Activated naive CD8-positive, alpha-beta T cell (primary cell): ENCODE measurements at regions not wholly inside any gene's neighbourhood (a gene's known extent, or its start where the extent isn't known, plus 50 kb on each side); places are given as distances from the start of the nearest gene placed in this dataset.
"Not testable (repeated sequence)": the region's sequence is repeated elsewhere in the genome, so short reads cannot be mapped to it uniquely, and the experiment has no call there.

Experiments
- H3K27ac Mint-ChIP-seq: one replicate; pipeline ENCODE4 v1.8.0; 2021; ENCODE audit warnings: mixed read lengths
- H3K27me3 Mint-ChIP-seq: one replicate; pipeline ENCODE4 v1.8.0; 2021; ENCODE audit warnings: mixed read lengths
- H3K36me3 Mint-ChIP-seq: one replicate; pipeline ENCODE4 v1.8.0; 2021; ENCODE audit warnings: mixed read lengths
- H3K4me1 Mint-ChIP-seq: one replicate; pipeline ENCODE4 v1.8.0; 2021; ENCODE audit warnings: low read depth, mixed read lengths
- H3K4me3 Mint-ChIP-seq: one replicate; pipeline ENCODE4 v1.8.0; 2021; ENCODE audit warnings: mild to moderate bottlenecking, mixed read lengths
- H3K9me3 Mint-ChIP-seq: one replicate; pipeline ENCODE4 v1.8.0; 2021; ENCODE audit warnings: low read depth, mixed read lengths

DNA sequence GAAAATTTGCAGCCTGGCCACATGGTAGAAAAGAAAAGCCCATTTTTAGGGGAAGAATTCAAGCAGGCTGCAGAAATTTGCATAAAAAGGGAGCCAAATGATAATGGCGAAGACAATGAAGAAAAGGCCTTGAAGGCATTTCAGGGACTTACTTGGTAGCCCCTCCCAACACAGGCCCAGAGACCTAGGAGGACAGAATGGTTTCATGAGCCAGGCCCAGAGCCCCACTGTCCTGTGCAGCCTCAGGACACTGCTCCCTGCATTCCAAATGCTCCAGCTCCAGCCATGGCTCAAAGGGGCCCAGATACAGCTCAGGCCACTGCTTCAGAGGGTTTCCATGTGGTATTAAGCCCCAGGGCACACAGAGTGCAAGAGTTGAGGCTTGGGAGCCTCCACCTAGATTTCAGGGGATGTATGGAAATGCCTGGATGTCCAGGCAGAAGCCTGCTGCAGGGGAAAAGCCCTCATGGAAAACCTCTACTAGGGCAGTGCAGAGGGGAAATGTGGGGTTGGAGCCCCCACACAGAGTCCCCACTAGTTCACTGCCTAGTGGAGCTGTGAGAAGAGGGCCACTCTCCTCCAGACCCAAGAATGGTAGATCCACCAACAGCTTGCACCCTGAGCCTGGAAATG, 271.7 kb upstream of the KLF3 start:
- Mint-ChIP-seq H3K27me3 (no peaks in the 10 kb centered on the region), H3K36me3 (peaks cover 11% of the 10 kb centered on the region), H3K4me3 (no peak overlapping the region), H3K9me3 (peaks cover 21% of the 10 kb centered on the region), H3K4me1 (peaks cover under 1% of the 10 kb centered on the region), H3K27ac (no peak overlapping the region)

DNA sequence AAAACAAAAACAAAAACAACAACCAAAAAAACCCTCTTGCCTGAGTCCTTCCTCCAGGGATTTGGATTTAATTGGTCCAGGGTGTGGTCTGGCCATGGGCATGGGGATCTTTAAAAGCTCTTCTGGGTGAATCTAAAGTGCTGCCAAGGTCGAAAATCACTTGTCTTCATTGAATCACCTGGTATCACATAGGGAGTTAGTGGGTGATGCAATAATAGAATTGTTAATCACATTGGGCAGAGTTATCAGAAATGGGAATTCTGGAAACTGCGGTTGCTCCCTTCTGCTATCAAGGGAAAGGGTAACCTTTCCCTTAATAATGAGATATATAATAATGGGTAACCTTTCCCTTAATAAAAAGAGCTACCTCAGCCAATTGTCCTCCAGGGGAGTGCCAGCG, 267.9 kb upstream of the KLF3 start:
- Mint-ChIP-seq H3K27me3 (no peaks in the 10 kb centered on the region), H3K36me3 (peaks cover 8% of the 10 kb centered on the region), H3K9me3 (peaks cover 9% of the 10 kb centered on the region), H3K4me3 (no peak overlapping the region), H3K27ac (no peak overlapping the region), H3K4me1 (no peaks in the 10 kb centered on the region)

DNA sequence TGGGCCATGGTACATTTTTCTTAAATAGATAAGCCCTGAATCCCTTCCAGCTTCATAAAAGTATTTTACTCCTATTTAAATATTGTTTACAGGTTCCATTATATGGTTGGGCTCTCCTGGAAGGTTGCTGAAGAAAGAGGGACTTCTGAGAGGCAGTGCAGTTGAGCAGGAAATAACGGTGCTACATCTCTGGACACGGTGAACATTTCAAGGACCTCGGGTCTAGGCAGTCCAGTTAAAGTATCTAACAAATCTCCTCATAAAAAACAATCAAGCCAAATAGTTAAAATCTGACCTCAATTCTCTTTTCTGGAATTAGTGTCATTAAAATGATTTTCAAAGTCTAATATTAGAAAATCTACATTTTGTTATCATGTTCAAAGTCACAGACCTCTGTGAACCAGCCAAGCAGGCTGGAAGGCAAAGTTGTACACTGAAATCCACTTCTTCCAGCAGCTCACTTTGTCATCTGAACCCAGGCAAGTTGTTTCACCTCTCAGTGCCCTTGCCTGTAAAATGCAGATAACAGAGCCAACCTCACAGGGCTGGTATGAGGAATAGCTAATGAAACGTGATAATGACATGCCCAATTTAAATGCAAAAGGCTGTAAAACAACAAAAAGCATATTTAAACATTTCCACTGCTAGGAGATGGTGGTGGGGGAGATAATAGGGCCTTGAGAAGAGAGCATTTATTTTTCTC, 267.0 kb upstream of the KLF3 start:
- Mint-ChIP-seq H3K27me3 (no peaks in the 10 kb centered on the region), H3K36me3 (peaks cover 1% of the 10 kb centered on the region), H3K9me3 (peaks cover 2% of the 10 kb centered on the region), H3K4me1 (no peaks in the 10 kb centered on the region), H3K27ac (no peak overlapping the region), H3K4me3 (no peak overlapping the region)

DNA sequence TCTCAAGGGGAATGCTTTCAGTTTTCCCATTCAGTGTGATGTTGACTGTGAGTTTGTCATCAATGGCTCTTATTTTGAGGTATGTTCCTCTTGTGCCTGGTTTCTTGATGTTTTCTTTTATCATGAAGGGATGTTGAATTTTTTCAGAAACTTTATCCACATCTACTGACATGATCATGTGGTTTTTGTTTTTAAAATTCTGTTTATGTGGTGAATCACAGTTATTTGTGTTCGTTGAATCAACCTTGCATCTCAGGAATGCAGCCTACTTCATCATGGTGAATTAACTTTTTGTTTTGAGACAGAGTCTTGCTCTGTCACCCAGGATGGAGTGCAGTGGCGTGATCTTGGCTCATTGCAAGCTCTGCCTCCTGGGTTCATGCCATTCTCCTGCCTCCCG, 263.1 kb upstream of the KLF3 start:
- Mint-ChIP-seq H3K4me1 (no peaks in the 10 kb centered on the region), H3K9me3 (no peaks in the 10 kb centered on the region), H3K4me3 (no peak overlapping the region), H3K36me3 (no peaks in the 10 kb centered on the region), H3K27me3 (no peaks in the 10 kb centered on the region), H3K27ac (no peak overlapping the region)

DNA sequence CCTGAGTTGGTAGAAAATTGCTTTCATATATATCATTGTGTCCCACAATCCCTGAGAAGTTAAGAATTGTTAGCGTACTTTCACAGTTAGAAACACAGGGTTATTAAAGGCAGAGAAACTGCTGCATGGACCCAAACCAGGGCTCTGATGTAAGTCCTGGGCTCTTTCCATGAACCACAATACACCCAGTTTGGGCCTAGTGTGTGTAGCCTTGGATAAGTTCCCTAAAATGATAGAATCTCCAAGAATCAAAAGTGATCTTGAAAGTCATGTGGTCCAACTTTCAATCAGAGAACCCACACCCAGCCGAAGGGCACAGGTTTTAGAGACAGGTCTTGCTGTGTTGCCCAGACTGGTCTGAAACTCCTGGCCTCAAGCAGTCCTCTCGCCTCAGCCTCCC, 257.8 kb upstream of the KLF3 start:
- Mint-ChIP-seq H3K9me3 (no peaks in the 10 kb centered on the region), H3K36me3 (no peaks in the 10 kb centered on the region), H3K4me3 (no peak overlapping the region), H3K27me3 (no peaks in the 10 kb centered on the region), H3K27ac (no peak overlapping the region), H3K4me1 (no peaks in the 10 kb centered on the region)

DNA sequence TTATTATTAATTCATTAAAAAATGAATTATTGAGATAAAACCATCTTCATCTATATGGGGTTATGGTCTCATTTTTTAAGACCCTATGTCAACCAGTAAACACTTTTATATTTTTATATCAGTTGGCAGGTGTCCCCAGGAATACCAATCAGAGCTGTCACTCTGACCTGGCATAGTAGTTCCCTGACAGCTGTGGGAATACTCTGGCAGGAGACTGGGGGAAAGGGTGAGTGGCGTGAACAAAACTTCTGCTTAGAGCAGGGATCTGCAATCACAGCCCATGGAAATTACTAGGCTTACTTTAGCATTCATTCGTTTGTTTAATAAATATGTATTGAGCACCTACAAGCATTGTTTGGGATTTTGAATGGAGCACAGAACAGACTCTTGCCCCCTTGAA, 254.1 kb upstream of the KLF3 start:
- Mint-ChIP-seq H3K27me3 (no peaks in the 10 kb centered on the region), H3K9me3 (no peaks in the 10 kb centered on the region), H3K4me1 (peaks cover 13% of the 10 kb centered on the region), H3K36me3 (no peaks in the 10 kb centered on the region), H3K27ac (no peak overlapping the region), H3K4me3 (no peak overlapping the region)

DNA sequence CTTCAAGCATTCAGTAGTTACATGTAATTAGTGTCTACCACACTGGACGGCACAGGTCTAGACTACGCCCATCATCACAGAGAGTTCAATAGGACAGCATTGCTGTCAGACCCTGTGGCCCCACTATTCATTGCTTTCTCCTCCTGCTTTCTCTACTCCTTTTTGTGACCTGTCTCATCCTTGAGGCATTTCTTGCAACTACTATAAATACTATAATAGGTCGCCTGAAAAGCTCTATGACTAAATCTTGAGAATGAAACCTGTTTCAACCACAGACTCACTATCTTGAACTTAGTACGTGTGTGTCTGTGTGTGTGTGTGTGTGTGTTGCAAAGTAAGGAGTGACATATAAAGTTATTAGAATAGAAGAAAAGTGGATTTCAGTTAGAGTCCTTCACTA, 252.9 kb upstream of the KLF3 start:
- Mint-ChIP-seq H3K27ac (no peak overlapping the region), H3K4me3 (no peak overlapping the region), H3K27me3 (no peaks in the 10 kb centered on the region), H3K36me3 (no peaks in the 10 kb centered on the region), H3K4me1 (peaks cover 23% of the 10 kb centered on the region), H3K9me3 (no peaks in the 10 kb centered on the region)

DNA sequence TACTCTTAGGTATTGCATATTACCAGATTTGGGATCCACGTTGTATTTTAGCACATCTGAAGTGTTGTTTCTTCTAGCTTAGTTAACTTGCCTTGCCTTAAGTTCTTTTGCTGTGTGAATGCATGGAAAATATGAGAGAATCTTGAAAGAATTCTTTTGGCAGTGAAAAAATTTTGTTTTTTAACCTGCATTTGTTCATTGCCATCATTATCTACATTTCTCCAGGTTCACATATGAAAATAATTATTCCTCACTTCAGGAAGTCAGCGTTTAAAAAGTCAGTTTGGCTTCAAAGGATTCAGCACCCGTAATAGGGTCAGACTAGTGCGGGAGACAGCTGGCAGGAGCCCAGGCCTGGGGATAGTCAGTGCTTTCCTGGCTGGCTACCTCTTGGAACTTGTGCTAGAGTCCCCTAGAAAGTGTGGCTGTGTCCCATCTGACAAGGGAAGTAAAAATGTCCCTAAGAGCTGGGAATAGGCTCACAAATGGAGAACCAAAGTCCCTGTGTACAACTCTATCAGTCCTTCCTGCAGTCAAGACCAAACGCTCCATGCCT, 251.9 kb upstream of the KLF3 start:
- Mint-ChIP-seq H3K4me3 (no peak overlapping the region), H3K27me3 (no peaks in the 10 kb centered on the region), H3K4me1 (peaks cover 24% of the 10 kb centered on the region), H3K9me3 (no peaks in the 10 kb centered on the region), H3K36me3 (no peaks in the 10 kb centered on the region), H3K27ac (no peak overlapping the region)

DNA sequence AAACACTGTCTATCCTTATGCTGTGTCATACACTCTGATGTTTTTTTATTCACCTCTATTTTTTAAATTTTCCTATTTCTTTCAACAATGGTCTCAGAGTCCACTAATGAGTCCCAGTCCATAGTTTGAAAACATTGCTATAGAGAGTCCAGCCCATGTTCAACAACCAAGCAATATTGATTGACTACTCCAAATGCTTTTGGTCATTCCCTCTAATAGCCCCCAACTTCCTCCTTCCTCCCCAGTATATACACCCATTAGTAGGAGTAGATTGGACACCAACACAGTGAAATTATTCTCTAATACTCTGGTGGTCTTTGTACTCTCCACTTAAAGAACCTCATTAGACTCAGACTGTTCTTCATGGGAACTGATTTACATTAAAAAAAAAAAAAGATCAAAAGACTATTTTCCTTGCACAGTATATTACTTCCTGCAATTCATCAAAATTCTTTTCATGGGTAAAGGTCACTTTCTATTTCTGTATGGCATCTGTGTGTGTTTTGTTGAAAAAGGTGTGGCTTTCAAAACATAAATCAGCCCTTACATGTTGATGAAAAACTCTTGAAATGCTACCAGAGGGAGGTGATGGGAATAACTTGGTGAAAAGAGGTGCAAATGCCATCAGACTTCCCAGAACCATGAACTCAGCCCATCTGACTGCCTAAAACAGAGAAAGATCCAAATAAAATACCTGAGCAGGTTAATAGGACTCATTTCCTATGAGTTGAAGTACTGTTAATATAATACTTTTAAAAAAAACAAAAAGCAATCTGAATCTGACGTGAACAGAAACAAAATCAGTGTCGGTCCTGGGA, 250.3 kb upstream of the KLF3 start:
- H3K27ac Mint-ChIP-seq = no peak overlapping the region
- H3K4me3 Mint-ChIP-seq = no peak overlapping the region
- no peaks in the 10 kb centered on the region for H3K9me3 Mint-ChIP-seq
- H3K36me3 Mint-ChIP-seq = peaks cover 2% of the 10 kb centered on the region
- no peaks in the 10 kb centered on the region for H3K27me3 Mint-ChIP-seq
- peaks cover 24% of the 10 kb centered on the region for H3K4me1 Mint-ChIP-seq

DNA sequence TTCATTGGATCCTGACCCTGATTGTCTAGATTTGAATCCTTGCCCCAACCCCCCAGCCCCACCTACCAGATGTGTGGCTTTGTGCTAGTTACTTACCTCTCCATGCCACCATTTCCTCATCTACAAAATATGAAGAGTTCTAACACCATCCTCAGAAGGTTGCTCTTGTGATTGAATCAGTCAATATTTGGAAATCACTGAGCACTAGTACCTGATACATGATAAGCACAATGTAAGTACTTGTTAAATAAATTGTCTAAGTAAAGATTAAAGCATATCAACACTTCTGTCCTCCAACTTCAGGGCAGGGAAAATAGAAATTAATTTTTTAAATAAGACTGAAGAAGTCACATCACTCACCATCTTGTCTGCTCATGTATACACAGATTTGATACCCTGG, 249.6 kb upstream of the KLF3 start:
- Mint-ChIP-seq H3K4me1 (peaks cover 24% of the 10 kb centered on the region), H3K9me3 (no peaks in the 10 kb centered on the region), H3K4me3 (no peak overlapping the region), H3K27me3 (no peaks in the 10 kb centered on the region), H3K36me3 (peaks cover 3% of the 10 kb centered on the region), H3K27ac (no peak overlapping the region)

DNA sequence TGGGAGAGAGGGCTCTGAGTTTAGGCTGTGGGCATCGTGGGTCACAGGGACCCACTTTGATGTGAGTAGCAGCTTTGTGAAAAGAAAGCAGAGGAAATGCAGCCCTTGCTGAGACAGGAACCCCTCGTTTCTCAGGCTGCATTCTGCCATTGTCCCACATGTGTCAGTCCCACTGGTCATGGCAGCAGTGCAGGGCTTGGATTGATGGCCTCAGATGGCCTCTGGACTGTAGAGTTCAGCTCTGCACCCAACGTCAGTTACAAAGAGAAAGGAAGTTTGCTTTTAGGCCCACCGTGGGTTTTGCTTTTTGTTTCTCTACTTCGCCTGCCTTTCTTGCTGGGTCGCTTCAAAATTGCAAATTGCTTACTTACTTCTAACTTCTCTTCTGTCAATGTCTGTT, 248.3 kb upstream of the KLF3 start:
- no peak overlapping the region for H3K4me3 Mint-ChIP-seq
- H3K9me3 Mint-ChIP-seq = no peaks in the 10 kb centered on the region
- peaks cover 8% of the 10 kb centered on the region for H3K36me3 Mint-ChIP-seq
- no peak overlapping the region for H3K27ac Mint-ChIP-seq
- peaks cover 24% of the 10 kb centered on the region for H3K4me1 Mint-ChIP-seq
- H3K27me3 Mint-ChIP-seq = no peaks in the 10 kb centered on the region

DNA sequence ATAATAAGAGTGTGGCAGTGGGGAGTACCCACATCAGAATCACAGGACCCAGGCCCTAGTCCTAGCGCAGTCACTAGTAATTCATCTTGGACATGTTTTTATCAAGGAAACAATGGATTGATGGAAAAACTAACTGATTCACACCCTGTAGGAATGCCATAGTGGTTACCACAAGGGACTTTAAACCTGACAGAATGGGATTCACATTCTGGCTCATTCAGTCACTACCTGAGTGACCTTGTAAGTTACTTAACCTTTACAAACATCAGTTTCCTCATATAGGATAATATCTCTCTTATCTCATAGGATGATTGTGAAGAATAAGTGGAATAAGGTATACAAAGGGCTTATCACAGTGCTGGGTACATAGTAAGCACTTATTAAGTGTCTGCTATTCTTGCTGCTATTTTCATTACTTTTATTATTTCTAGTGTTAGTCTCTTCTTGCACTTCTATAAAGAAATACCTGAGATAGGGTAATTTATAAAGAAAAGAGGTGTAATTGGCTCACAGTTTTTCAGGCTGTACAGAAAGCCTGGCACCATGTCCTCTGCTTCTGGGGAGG, 247.5 kb upstream of the KLF3 start:
- Mint-ChIP-seq H3K27me3 (no peaks in the 10 kb centered on the region), H3K4me1 (peaks cover 24% of the 10 kb centered on the region), H3K27ac (no peak overlapping the region), H3K9me3 (no peaks in the 10 kb centered on the region), H3K36me3 (peaks cover 8% of the 10 kb centered on the region), H3K4me3 (no peak overlapping the region)

DNA sequence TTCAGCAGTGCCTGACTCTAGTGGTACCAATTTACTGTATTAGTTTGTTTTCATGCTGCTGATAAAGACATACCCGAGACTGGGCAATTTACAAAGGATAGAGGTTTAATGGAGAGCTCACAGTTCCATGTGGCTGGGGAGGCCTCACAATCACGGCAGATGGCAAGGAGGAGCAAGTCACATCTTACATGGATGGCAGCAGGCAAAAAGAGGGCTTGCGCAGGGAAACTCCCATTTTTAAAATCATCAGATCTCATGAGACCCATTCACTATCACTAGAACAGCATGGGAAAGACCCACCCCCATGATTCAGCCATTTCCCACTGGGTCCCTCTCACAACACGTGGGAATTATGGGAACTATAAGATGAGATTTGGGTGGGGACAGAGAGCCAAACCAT, 243.7 kb upstream of the KLF3 start:
- peaks cover 17% of the 10 kb centered on the region for H3K4me1 Mint-ChIP-seq
- not testable (repeated sequence) for H3K36me3 Mint-ChIP-seq, H3K27ac Mint-ChIP-seq, H3K27me3 Mint-ChIP-seq, H3K9me3 Mint-ChIP-seq, H3K4me3 Mint-ChIP-seq

DNA sequence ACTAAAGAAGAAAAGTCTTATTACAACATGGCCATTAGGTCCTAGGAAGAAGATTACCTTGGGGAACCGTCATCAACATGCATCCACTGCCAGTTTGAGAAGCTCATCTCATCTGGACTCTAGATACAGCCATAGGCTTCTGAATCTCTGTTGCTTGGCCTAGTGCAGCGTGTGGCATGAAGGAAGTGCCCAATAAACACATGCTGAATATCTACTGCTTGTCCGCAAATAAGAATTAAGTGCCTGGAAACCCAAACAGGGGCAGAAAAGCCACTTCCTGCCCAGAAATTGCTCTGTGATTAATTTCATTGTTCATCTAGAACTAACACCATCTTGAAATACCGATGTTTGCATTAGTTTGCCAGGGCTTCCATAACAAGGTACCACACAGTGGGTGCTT, 241.1 kb upstream of the KLF3 start:
- Mint-ChIP-seq H3K4me1 (peaks cover 8% of the 10 kb centered on the region), H3K36me3 (peaks cover 8% of the 10 kb centered on the region), H3K27ac (no peak overlapping the region), H3K27me3 (no peaks in the 10 kb centered on the region), H3K9me3 (peaks cover 6% of the 10 kb centered on the region), H3K4me3 (no peak overlapping the region)
